ENCODE measurements at regions not wholly inside any gene's neighbourhood (a gene's known extent, or its start where the extent isn't known, plus 50 kb on each side); places are given as distances from the start of the nearest gene placed in this dataset.

DNA sequence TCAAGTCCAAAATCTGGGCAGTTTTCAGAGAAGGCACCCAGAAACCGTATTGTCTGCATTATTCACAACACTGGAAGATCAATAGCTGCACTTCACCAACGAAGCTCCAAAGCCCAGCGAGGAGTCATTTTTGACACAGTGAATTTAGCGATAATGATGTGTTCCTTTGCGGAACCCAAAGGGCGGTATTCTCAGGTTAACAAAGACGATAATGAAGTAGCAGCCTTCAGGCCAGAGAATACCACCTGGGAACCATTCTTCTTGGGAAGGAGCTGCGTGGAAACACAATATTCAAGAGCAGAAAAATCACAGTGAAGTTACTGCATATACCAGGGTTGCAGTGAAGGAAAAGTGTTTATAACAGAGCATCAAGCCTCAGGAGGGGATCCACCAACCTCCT lies 381.0 kb downstream of the TOX3 start:
- Histone ChIP-seq H2AFZ (no peak overlapping the region), H3K27ac (no peak overlapping the region), H3K79me2 (no peaks in the 10 kb centered on the region), H3K9ac (no peak overlapping the region), H3K4me3 (ENCODE audit: low read depth, low read length) (no peak overlapping the region), H3K36me3 (ENCODE audit: control insufficient read depth, insufficient read depth, low read length) (no peaks in the 10 kb centered on the region), H3K4me1 (no peaks in the 10 kb centered on the region), H3K27me3 (ENCODE audit: control insufficient read depth, insufficient read depth, low read length) (no peaks in the 10 kb centered on the region), H3K9me3 (ENCODE audit: control insufficient read depth, low read length) (no peaks in the 10 kb centered on the region), H3K4me2 (ENCODE audit: low read length) (no peak overlapping the region)
- TF ChIP-seq, protein P1, sequence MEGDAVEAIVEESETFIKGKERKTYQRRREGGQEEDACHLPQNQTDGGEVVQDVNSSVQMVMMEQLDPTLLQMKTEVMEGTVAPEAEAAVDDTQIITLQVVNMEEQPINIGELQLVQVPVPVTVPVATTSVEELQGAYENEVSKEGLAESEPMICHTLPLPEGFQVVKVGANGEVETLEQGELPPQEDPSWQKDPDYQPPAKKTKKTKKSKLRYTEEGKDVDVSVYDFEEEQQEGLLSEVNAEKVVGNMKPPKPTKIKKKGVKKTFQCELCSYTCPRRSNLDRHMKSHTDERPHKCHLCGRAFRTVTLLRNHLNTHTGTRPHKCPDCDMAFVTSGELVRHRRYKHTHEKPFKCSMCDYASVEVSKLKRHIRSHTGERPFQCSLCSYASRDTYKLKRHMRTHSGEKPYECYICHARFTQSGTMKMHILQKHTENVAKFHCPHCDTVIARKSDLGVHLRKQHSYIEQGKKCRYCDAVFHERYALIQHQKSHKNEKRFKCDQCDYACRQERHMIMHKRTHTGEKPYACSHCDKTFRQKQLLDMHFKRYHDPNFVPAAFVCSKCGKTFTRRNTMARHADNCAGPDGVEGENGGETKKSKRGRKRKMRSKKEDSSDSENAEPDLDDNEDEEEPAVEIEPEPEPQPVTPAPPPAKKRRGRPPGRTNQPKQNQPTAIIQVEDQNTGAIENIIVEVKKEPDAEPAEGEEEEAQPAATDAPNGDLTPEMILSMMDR (IDR thresholded peaks at IDR 0.05), result no peak

DNA sequence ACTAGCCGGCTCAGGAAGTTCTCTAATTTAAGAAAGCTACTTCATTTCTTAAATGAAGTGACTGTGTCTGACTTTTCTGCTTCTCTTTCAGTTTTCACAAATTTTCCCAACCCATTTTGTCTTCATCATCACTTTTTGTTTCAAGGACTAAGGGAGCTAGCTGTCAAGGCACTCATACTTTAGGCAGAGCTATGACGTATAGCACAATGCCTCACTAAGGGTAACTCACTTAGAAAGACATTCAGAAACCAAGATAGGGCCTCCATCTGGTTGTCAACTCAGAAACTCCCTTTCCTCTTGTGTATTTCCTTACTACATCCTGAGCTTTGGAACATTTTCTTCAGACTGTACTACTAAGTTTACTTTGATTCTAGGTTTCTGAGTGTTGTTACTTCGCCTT lies 397.9 kb downstream of the TOX3 start:
- Histone ChIP-seq H3K79me2 (no peaks in the 10 kb centered on the region), H3K4me2 (ENCODE audit: low read length) (no peak overlapping the region), H3K27ac (no peak overlapping the region), H3K36me3 (ENCODE audit: control insufficient read depth, insufficient read depth, low read length) (no peaks in the 10 kb centered on the region), H3K4me1 (no peaks in the 10 kb centered on the region), H3K9ac (no peak overlapping the region), H3K9me3 (ENCODE audit: control insufficient read depth, low read length) (no peaks in the 10 kb centered on the region), H3K27me3 (ENCODE audit: control insufficient read depth, insufficient read depth, low read length) (no peaks in the 10 kb centered on the region), H3K4me3 (ENCODE audit: low read depth, low read length) (no peak overlapping the region), H2AFZ (no peak overlapping the region)
- TF ChIP-seq, protein P1 (IDR thresholded peaks at IDR 0.05), result no peak

DNA sequence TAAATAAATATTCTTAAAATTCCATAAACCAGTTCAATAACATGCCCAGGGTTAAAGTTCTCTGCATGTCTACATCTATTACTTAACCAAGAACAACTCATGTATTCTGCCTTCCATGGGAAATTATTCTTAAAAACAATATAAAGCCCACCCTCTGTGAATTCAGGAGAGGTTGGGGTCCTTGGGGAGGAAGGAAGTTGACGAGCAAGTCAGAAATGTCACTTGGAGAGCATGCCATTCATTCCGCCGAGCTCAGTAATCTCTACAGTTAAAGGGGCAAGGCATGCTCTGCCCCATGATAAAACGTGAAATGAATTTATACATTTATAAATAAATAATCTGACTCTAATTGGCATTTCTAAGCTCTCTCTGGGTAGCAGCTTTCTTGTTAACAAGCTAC lies 405.1 kb downstream of the TOX3 start:
- TF ChIP-seq, protein P1 (IDR thresholded peaks at IDR 0.05), result no peak
- Histone ChIP-seq H3K27ac (no peak overlapping the region), H3K4me1 (no peaks in the 10 kb centered on the region)

DNA sequence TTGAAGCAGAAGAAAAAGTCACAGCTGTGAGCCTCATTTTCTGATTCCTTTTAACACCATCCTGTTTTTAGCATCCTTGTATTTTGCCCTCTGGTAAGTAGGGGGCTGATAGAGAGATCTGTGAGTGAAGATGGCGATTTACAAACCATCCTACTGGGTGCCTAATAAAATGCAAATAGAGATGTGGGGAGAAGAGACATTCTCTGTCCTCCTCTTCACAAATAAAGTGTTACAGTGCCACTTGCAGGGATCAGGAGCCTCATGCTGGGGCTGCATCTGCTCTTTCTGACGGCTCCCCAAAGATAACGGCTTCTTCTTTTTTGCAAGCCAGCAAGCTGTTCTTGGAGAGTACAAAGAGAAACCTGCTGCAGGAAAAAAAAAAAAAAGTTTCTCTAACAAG lies 418.6 kb downstream of the TOX3 start:
- no peak overlapping the region for H3K4me3 ChIP-seq (ENCODE audit: low read depth, low read length)
- H3K4me2 ChIP-seq (ENCODE audit: low read length), result no peak overlapping the region
- no peak overlapping the region for H3K9ac ChIP-seq
- TF ChIP-seq, protein P1 (IDR thresholded peaks at IDR 0.05), result no peak
- H3K36me3 ChIP-seq (ENCODE audit: control insufficient read depth, insufficient read depth, low read length), result no peaks in the 10 kb centered on the region
- H3K79me2 ChIP-seq, result no peaks in the 10 kb centered on the region
- H3K27me3 ChIP-seq (ENCODE audit: control insufficient read depth, insufficient read depth, low read length), result no peaks in the 10 kb centered on the region
- no peaks in the 10 kb centered on the region for H3K4me1 ChIP-seq
- H2AFZ ChIP-seq, result no peak overlapping the region
- H3K9me3 ChIP-seq (ENCODE audit: control insufficient read depth, low read length), result no peaks in the 10 kb centered on the region
- H3K27ac ChIP-seq, result no peak overlapping the region

More for the DNA sequence above, 405.1 kb downstream of the TOX3 start:
- Histone ChIP-seq H3K27me3 (ENCODE audit: control insufficient read depth, insufficient read depth, low read length) (no peaks in the 10 kb centered on the region), H3K9me3 (ENCODE audit: control insufficient read depth, low read length) (no peaks in the 10 kb centered on the region), H2AFZ (no peak overlapping the region), H3K4me3 (ENCODE audit: low read depth, low read length) (no peak overlapping the region), H3K4me2 (ENCODE audit: low read length) (no peak overlapping the region), H3K79me2 (no peaks in the 10 kb centered on the region), H3K9ac (no peak overlapping the region), H3K36me3 (ENCODE audit: control insufficient read depth, insufficient read depth, low read length) (no peaks in the 10 kb centered on the region)

DNA sequence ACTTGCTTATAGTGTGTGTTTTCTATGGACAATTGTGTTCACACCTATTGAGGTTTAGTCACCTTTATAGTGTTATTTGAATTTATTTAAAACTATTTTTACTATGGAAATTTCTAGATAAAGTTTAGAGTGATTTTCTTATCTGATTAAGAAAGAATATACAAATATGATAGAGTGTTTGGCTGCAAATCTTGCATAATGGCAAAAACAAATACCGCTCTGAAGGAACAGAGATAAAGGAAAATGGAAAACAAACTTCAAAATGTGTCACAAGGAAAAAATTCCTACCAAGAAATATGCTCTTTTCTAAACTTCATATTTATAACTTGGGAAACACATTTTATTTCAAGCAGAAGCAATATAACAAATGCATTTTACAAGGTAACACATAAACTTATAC lies 423.1 kb downstream of the TOX3 start:
- H2AFZ ChIP-seq, result no peak overlapping the region

More for the DNA sequence above, 423.1 kb downstream of the TOX3 start:
- H3K9me3 ChIP-seq (ENCODE audit: control insufficient read depth, low read length), result no peaks in the 10 kb centered on the region
- no peaks in the 10 kb centered on the region for H3K4me1 ChIP-seq
- no peak overlapping the region for H3K4me2 ChIP-seq (ENCODE audit: low read length)
- no peaks in the 10 kb centered on the region for H3K27me3 ChIP-seq (ENCODE audit: control insufficient read depth, insufficient read depth, low read length)
- H3K9ac ChIP-seq, result no peak overlapping the region
- no peak overlapping the region for H3K4me3 ChIP-seq (ENCODE audit: low read depth, low read length)
- H3K27ac ChIP-seq, result no peak overlapping the region
- H3K36me3 ChIP-seq (ENCODE audit: control insufficient read depth, insufficient read depth, low read length), result no peaks in the 10 kb centered on the region
- TF ChIP-seq, protein P1 (IDR thresholded peaks at IDR 0.05), result no peak
- H3K79me2 ChIP-seq, result no peaks in the 10 kb centered on the region
